ENCODE measurements at regions not wholly inside any gene's neighbourhood (a gene's known extent, or its start where the extent isn't known, plus 50 kb on each side); places are given as distances from the start of the nearest gene placed in this dataset.

DNA sequence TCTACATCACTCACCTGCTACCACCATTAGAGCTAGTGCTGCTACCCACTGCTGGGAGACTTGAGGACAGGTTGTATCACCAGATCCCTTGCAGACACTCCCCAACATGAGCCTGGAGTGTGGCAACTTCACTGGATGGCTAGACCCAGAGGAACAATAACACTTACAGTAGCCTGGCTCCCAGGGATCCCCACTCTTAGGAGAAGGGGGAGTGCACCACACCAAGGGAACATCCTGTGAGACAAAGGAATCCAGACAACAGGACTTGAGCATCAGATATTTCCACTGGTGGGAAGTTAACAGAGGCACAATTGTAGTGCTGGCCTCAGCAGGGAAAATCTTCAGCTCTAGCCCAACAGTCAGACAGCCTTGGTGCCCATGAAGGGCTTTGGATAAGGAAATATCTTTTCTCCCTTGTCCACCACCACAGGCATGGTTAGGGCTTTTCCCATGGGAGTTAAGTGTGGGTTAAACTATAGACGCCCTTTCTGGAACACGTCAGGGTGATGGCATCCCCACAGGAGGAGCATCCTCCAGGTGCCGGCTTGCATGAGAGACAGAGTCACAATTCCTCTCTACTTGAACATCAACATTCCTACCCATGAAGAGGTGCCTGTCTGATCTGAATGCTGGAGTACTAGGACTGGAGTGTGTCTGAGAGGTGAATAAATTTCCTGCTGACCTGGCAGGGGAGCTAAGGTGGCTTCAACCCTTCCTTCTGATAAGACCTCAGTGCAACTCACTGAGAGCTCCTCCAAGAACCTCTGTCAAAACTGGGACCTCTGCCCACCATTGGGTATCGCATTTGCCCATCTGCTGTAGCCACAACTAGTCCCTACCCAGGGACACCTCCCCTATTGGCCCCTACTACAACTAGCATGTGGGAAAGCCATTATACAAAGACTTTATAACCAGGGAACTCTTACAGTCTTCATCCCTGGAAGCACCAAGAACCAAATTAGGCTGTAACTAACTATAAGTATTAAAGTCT is 55.4 kb upstream of the SIRPG start:
- Histone ChIP-seq H3K27me3 (ENCODE audit: low read depth) (peaks cover 5% of the 10 kb centered on the region), H3K36me3 (no peaks in the 10 kb centered on the region), H3K4me3 (no peak overlapping the region), H3K27ac (no peak overlapping the region), H3K9me3 (no peaks in the 10 kb centered on the region), H3K4me1 (no peaks in the 10 kb centered on the region)
- TF ChIP-seq, protein P1, sequence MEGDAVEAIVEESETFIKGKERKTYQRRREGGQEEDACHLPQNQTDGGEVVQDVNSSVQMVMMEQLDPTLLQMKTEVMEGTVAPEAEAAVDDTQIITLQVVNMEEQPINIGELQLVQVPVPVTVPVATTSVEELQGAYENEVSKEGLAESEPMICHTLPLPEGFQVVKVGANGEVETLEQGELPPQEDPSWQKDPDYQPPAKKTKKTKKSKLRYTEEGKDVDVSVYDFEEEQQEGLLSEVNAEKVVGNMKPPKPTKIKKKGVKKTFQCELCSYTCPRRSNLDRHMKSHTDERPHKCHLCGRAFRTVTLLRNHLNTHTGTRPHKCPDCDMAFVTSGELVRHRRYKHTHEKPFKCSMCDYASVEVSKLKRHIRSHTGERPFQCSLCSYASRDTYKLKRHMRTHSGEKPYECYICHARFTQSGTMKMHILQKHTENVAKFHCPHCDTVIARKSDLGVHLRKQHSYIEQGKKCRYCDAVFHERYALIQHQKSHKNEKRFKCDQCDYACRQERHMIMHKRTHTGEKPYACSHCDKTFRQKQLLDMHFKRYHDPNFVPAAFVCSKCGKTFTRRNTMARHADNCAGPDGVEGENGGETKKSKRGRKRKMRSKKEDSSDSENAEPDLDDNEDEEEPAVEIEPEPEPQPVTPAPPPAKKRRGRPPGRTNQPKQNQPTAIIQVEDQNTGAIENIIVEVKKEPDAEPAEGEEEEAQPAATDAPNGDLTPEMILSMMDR (IDR thresholded peaks at IDR 0.05): no peak
- intact Hi-C loops (cut with DNase I): no loop called here
- no peak for DNase-seq
- ATAC-seq: no peak

DNA sequence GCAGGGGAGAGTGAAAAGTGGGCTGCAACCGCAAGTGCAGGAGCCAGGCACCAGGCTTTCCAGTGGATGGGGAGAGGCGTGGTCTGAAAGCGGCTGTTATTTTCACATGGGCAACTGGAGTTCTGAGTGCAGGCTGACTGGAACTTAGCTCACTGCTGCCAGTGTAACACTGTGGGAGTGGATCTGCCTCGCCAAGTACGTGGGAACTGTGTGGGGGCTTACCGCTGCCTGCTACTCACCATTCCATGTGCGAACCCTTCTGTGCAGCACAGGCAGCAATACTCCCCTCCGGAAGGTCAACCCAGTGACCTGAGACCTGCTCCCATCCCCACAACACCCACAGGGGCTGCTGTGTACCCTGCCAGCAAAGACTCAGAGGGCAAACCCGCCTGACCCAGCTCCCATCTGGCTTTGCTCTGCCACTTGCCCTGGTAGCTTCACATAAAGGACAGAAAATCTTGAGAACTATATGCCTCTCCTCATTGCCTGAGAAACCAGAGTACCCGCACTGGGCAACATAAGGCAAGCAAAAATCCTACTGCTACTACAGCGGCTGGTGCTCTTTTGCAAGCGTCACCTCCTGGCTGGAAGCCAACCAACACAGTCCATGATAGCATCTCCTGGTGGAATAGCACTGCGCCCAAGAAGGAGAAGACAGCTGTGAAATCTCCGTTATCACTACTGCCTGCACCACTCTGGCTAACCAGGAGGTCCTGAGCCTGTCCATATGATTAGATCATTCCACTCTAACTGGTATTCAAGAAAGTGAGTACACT is 54.4 kb upstream of the SIRPG start:
- no peaks in the 10 kb centered on the region for H3K36me3 ChIP-seq
- H3K4me3 ChIP-seq: no peak overlapping the region
- intact Hi-C loops (cut with DNase I): no loop called here
- TF ChIP-seq, protein P1 (IDR thresholded peaks at IDR 0.05): no peak
- no peak for ATAC-seq
- DNase-seq: no peak
- no peak overlapping the region for H3K27ac ChIP-seq
- H3K9me3 ChIP-seq: no peaks in the 10 kb centered on the region
- no peaks in the 10 kb centered on the region for H3K4me1 ChIP-seq
- peaks cover 5% of the 10 kb centered on the region for H3K27me3 ChIP-seq (ENCODE audit: low read depth)

DNA sequence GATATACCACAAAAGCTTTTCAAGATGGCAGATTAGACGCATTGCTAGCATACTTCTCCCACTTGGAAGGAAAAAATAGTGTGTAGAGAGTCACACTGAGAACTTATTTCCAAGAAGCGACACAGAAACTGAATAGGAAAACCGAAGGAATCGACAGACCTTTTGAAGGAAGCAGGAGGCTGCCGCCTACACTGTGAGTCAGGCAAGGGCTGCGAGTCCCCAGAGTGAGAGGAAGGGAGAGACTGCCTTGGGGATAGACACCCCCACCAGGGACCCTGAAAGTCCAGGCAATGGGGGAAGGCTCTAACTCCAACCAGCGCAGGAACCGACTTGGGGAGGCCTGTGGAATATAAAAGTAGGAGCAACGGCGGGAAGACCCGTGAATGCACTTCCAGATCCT is 53.7 kb upstream of the SIRPG start:
- Histone ChIP-seq H3K27ac (no peak overlapping the region), H3K4me3 (no peak overlapping the region)

DNA sequence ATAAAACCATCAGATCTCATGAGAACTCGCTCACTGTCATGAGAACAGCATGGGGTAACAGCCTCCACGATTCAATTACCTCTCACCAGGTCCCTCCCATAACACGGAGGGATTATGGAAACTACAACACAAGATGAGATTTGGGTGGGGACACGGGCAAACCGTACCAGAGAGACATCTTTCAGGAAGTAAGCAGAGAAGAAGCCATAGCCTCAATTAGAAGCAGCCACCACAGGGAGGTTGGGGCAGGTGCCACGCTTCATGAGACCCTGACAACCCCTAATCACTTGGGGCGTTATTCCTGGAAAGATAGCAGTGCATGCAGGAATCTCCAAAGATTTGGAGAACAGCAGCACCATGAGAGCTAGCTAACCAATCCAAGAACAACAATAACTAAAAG is 52.9 kb upstream of the SIRPG start:
- Histone ChIP-seq H3K36me3 (no peaks in the 10 kb centered on the region), H3K27ac (no peak overlapping the region), H3K9me3 (no peaks in the 10 kb centered on the region), H3K27me3 (ENCODE audit: low read depth) (peaks cover 5% of the 10 kb centered on the region), H3K4me3 (no peak overlapping the region), H3K4me1 (no peaks in the 10 kb centered on the region)
- DNase-seq (no peak), ATAC-seq (no peak)
- TF ChIP-seq, protein P1 (IDR thresholded peaks at IDR 0.05): no peak
- intact Hi-C loops (cut with DNase I): no loop called here

More for the DNA sequence above, 53.7 kb upstream of the SIRPG start:
- H3K4me1 ChIP-seq: no peaks in the 10 kb centered on the region
- TF ChIP-seq, protein P1 (IDR thresholded peaks at IDR 0.05): no peak
- H3K9me3 ChIP-seq: no peaks in the 10 kb centered on the region
- no peak for DNase-seq
- peaks cover 5% of the 10 kb centered on the region for H3K27me3 ChIP-seq (ENCODE audit: low read depth)
- H3K36me3 ChIP-seq: no peaks in the 10 kb centered on the region
- no peak for ATAC-seq
- intact Hi-C loops (cut with DNase I): no loop called here

DNA sequence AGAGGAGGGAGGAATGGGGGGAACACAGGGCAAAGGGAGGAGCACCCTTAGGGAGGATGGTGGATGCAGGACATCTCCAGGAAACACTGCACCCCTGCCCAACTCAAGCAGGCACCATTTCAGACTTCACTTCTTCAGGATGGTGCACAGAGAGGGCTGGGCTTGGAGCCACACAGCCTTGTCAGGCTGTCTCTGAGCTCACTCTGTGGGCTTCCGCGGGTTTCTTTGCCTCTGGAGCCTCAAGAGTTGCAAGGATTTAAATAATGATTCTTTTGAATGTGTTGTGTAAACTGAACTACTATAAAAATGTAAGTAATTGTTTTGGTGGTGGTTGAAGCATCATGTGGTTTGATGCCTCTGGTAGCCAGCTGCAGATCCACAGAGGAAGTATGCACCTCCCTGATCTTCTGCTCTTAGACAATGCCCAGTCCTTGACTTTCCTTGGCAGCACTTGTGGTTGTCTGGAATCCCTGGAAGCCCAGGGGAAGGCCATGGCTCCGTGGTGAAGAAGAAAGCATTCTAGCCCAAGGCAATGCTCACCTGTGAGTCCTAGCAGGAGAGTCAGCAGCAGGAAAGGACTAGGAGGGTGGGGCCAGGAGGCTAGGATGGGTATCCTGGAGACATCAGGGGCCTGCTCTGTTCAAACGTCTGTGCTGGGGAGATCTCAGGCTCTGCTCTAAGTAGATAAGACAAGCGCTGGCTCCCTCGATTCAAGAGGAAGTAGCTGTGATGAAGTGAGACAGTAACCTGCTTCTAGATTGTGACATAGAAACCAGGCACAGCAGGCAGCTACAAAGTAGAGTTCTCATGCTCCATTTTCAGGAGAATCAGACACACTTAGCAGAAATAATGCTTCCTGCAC is 50.2 kb upstream of the SIRPG start:
- Histone ChIP-seq H3K9me3 (no peaks in the 10 kb centered on the region), H3K4me1 (no peaks in the 10 kb centered on the region), H3K4me3 (no peak overlapping the region), H3K36me3 (no peaks in the 10 kb centered on the region), H3K27ac (no peak overlapping the region), H3K27me3 (ENCODE audit: low read depth) (peaks cover 5% of the 10 kb centered on the region)
- intact Hi-C loops (cut with DNase I): no loop called here
- DNase-seq: no peak
- TF ChIP-seq, protein P1 (IDR thresholded peaks at IDR 0.05): no peak
- ATAC-seq: no peak
